Neutrophil (primary cell): ENCODE measurements at regions not wholly inside any gene's neighbourhood (a gene's known extent, or its start where the extent isn't known, plus 50 kb on each side); places are given as distances from the start of the nearest gene placed in this dataset.

Experiments
- H3K27ac ChIP-seq: fragments of 200-600 bp; sonication (generic); 2 replicates; pipeline ENCODE4 v1.5.1; 2016; ENCODE audit warnings: mild to moderate bottlenecking, moderate library complexity
- H3K27me3 ChIP-seq: fragments of 200-600 bp; sonication (generic); 2 replicates; pipeline ENCODE4 v1.6.0; 2016; ENCODE audit warnings: mild to moderate bottlenecking
- H3K36me3 ChIP-seq: fragments of 200-600 bp; sonication (generic); 2 replicates; pipeline ENCODE4 v1.5.1; 2017
- H3K4me1 ChIP-seq, 2 experiments: fragments of 200-600 bp in 1 of 2; sonication (generic) in 1 of 2; 1 replicate in 1 of 2; 2 replicates in 1 of 2; pipeline versions ENCODE4 v1.5.1 to v1.6.1; 2013 to 2016; ENCODE audit warnings: low read depth in 1 of 2, low read length in 1 of 2, mild to moderate bottlenecking in 1 of 2, moderate library complexity in 1 of 2; ENCODE audit not compliant: control insufficient read depth in 1 of 2, insufficient read depth in 1 of 2
- H3K4me3 ChIP-seq, 2 experiments: fragments of 200-600 bp in 1 of 2; sonication (generic) in 1 of 2; 1 replicate in 1 of 2; 2 replicates in 1 of 2; pipeline ENCODE4 v1.5.1; 2013 to 2016; ENCODE audit warnings: low read depth in 1 of 2, low read length in 1 of 2, mild to moderate bottlenecking in 1 of 2, moderate library complexity in 1 of 2
- H3K9me3 ChIP-seq: fragments of 200-600 bp; sonication (generic); 2 replicates; pipeline ENCODE4 v1.5.1; 2016
- CTCF ChIP-seq: fragments of 200-600 bp; sonication (generic); IDR thresholded peaks from 2 replicates; pipeline ENCODE4 v1.5.1; 2016; ENCODE audit warnings: antibody characterized with exemption

GRCh38 chr19:30852168-30852567 lies 480.0 kb downstream of the ZNF536 start:
- no peaks in the 10 kb centered on the region for H3K9me3 ChIP-seq
- no peaks in the 10 kb centered on the region for H3K27me3 ChIP-seq
- H3K4me3 ChIP-seq = no peak overlapping the region
- no peak for TF ChIP-seq CTCF
- H3K27ac ChIP-seq = no peak overlapping the region
- no peaks in the 10 kb centered on the region for H3K36me3 ChIP-seq
- no peaks in the 10 kb centered on the region for H3K4me1 ChIP-seq

GRCh38 chr19:30851646-30852045 lies 479.5 kb downstream of the ZNF536 start:
- Histone ChIP-seq H3K4me3 (no peak overlapping the region), H3K36me3 (no peaks in the 10 kb centered on the region), H3K27me3 (no peaks in the 10 kb centered on the region), H3K9me3 (no peaks in the 10 kb centered on the region), H3K27ac (no peak overlapping the region), H3K4me1 (no peaks in the 10 kb centered on the region)
- TF ChIP-seq CTCF = no peak

- Histone ChIP-seq H3K4me1 (no peaks in the 10 kb centered on the region), H3K27me3 (no peaks in the 10 kb centered on the region), H3K36me3 (no peaks in the 10 kb centered on the region), H3K27ac (no peak overlapping the region), H3K4me3 (no peak overlapping the region), H3K9me3 (no peaks in the 10 kb centered on the region)
- TF ChIP-seq CTCF = no peak
These were observed 476.6 kb downstream of the ZNF536 start for GRCh38 chr19:30848636-30849425.

- Histone ChIP-seq H3K4me3 (no peak overlapping the region), H3K9me3 (no peaks in the 10 kb centered on the region), H3K27ac (no peak overlapping the region), H3K27me3 (no peaks in the 10 kb centered on the region), H3K36me3 (no peaks in the 10 kb centered on the region), H3K4me1 (no peaks in the 10 kb centered on the region)
- no peak for TF ChIP-seq CTCF
These were observed 473.9 kb downstream of the ZNF536 start for GRCh38 chr19:30846102-30846501.

GRCh38 chr19:30842926-30843325 lies 470.7 kb downstream of the ZNF536 start:
- no peak for TF ChIP-seq CTCF
- Histone ChIP-seq H3K4me1 (no peaks in the 10 kb centered on the region), H3K9me3 (no peaks in the 10 kb centered on the region), H3K27me3 (no peaks in the 10 kb centered on the region), H3K27ac (no peak overlapping the region), H3K36me3 (no peaks in the 10 kb centered on the region), H3K4me3 (no peak overlapping the region)
